ENCODE measurements at regions not wholly inside any gene's neighbourhood (a gene's known extent, or its start where the extent isn't known, plus 50 kb on each side); places are given as distances from the start of the nearest gene placed in this dataset.
"Not testable (repeated sequence)": the region's sequence is repeated elsewhere in the genome, so short reads cannot be mapped to it uniquely, and the experiment has no call there.

- ATAC-seq = peak; percentile 79 to 87 (median 80)
- intact Hi-C loops (cut with DNase I) = no loop called here
- TF ChIP-seq, protein P1, sequence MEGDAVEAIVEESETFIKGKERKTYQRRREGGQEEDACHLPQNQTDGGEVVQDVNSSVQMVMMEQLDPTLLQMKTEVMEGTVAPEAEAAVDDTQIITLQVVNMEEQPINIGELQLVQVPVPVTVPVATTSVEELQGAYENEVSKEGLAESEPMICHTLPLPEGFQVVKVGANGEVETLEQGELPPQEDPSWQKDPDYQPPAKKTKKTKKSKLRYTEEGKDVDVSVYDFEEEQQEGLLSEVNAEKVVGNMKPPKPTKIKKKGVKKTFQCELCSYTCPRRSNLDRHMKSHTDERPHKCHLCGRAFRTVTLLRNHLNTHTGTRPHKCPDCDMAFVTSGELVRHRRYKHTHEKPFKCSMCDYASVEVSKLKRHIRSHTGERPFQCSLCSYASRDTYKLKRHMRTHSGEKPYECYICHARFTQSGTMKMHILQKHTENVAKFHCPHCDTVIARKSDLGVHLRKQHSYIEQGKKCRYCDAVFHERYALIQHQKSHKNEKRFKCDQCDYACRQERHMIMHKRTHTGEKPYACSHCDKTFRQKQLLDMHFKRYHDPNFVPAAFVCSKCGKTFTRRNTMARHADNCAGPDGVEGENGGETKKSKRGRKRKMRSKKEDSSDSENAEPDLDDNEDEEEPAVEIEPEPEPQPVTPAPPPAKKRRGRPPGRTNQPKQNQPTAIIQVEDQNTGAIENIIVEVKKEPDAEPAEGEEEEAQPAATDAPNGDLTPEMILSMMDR (IDR thresholded peaks at IDR 0.05) = no peak
- TF ChIP-seq POLR2A (IDR thresholded peaks at IDR 0.05) = no peak
- Histone ChIP-seq H3K27me3 (peaks cover 0 to 5% (median 0%) of the 10 kb centered on the region in 9 donors), H3K36me3 (no peaks in the 10 kb centered on the region), H3K9me3 (no peaks in the 10 kb centered on the region), H3K27ac (peak overlapping the region in 11 of 12 donors; percentile 79 to 94 (median 88)), H3K4me3 (no peak overlapping the region), H3K4me1 (peaks cover 0 to 49% (median 15%) of the 10 kb centered on the region in 12 donors)
- DNase-seq = peak in 4 of 5 donors; percentile 50 to 75 (median 64)
- WGBS, 4 donors = 17 to 47% (median 34%) methylated on average over 5 to 11 of the region's 11 CpGs
Observed at GRCh38 chr17:77287432-77288068, 146.8 kb downstream of the SEC14L1 start.

DNA sequence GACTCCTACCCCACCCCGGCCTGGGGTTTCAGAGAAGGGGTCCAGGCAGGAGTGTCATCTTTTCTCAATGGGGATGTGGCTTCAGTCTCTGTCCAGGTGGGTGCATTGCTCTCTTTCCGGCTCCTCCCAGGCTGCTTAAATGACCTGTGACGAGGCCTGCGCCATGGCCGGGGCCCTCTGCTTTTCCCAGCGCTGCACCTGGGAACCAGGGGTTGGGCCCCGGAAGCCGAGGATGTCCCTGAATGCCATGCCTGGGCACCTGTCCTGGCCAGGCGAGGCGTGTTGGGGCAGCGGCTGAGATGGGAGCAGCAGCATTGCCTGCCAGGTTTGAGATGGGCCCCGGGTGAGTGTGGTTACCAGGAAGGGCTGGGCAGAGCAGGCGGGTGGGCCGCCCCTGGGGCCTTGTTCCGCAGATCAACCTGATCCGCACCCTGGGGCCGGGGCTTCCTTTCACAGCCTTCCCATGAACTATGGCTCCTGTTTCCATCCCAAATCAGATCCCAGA is 147.4 kb downstream of the SEC14L1 start:
- DNase-seq = no peak
- ATAC-seq = peak in 1 of 4 donors; percentile 3
- 85 to 95% (median 92%) methylated on average over 12 to 17 of the region's 17 CpGs for WGBS, 4 donors

DNA sequence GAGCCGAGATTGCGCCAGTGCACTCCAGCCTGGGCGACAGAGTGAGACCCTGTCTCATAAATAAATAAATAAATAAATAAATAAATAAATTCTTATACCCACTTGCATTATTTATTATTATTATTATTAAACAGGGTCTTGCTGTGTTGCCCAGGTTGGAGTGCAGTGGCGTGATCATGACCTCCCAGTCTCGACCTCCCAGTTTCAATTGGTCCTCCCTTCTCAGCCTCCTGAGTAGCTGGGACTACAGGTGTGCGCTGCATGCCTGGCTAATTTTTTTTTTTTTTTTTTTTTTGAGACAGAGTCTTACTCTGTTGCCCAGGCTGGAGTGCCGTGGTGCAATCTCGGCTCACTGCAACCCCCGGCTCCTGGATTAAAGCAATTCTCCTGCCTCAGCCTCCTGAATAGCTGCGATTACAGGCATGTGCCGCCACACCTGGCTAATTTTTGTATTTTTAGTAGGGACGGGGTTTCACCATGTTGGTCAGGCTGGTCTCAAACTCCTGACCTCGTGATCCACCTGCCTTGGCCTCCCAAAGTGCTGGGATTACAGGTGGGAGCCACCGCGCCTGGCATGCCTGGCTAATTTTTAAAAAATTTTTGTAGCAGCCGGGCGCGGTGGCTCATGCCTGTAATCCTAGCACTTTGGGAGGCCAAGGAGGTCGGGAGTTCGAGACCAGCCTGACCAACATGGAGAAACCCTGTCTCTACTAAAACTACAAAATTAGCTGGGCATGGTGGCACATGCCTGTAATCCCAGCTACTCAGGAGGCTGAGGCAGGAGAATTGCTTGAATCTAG is 150.2 kb downstream of the SEC14L1 start:
- H3K9me3 ChIP-seq; H3K4me3 ChIP-seq; ATAC-seq; H3K27ac ChIP-seq; DNase-seq; H3K27me3 ChIP-seq; H3K36me3 ChIP-seq; intact Hi-C loops (cut with DNase I): not testable (repeated sequence)
- H3K4me1 ChIP-seq = peaks cover 0 to 33% (median 15%) of the 10 kb centered on the region in 12 donors
- 92 to 98% (median 97%) methylated on average over 20 of the region's 20 CpGs for WGBS, 4 donors

More for the DNA sequence above, 147.4 kb downstream of the SEC14L1 start:
- H3K27ac ChIP-seq = peak overlapping the region in 11 of 12 donors; percentile 66 to 94 (median 88)
- peaks cover 0 to 44% (median 15%) of the 10 kb centered on the region in 12 donors for H3K4me1 ChIP-seq
- no peaks in the 10 kb centered on the region for H3K9me3 ChIP-seq
- no peak overlapping the region for H3K4me3 ChIP-seq
- no peaks in the 10 kb centered on the region for H3K27me3 ChIP-seq
- TF ChIP-seq POLR2A (IDR thresholded peaks at IDR 0.05) = no peak
- TF ChIP-seq, protein P1 (IDR thresholded peaks at IDR 0.05) = no peak
- H3K36me3 ChIP-seq = no peaks in the 10 kb centered on the region
- intact Hi-C loops (cut with DNase I) = no loop called here

- intact Hi-C loops (cut with DNase I) = no loop called here
- no peaks in the 10 kb centered on the region for H3K36me3 ChIP-seq
- no peak for TF ChIP-seq POLR2A (IDR thresholded peaks at IDR 0.05)
- TF ChIP-seq, protein P1 (IDR thresholded peaks at IDR 0.05) = no peak
- 92 to 97% (median 94%) methylated on average over 18 of the region's 18 CpGs for WGBS, 4 donors
- H3K4me3 ChIP-seq = no peak overlapping the region
- H3K4me1 ChIP-seq = peaks cover 0 to 24% (median 12%) of the 10 kb centered on the region in 12 donors
- no peaks in the 10 kb centered on the region for H3K9me3 ChIP-seq
- no peak overlapping the region for H3K27ac ChIP-seq
- ATAC-seq (no peak), DNase-seq (no peak)
- no peaks in the 10 kb centered on the region for H3K27me3 ChIP-seq
Observed at GRCh38 chr17:77291591-77292386, 151.0 kb downstream of the SEC14L1 start.
